IPS-18c (cell line): ENCODE measurements at regions not wholly inside any gene's neighbourhood (a gene's known extent, or its start where the extent isn't known, plus 50 kb on each side); places are given as distances from the start of the nearest gene placed in this dataset.
"Not testable (repeated sequence)": the region's sequence is repeated elsewhere in the genome, so short reads cannot be mapped to it uniquely, and the experiment has no call there.

Experiments
- H3K4me3 ChIP-seq: 2 replicates; pipeline ENCODE4 v1.7.0; 2013; ENCODE audit warnings: low read depth, mild to moderate bottlenecking, low read length, moderate library complexity; ENCODE audit not compliant: insufficient read depth
- H3K9me3 ChIP-seq: one replicate; pipeline ENCODE4 v1.6.1; 2013; ENCODE audit warnings: mild to moderate bottlenecking, low read length, moderate library complexity; ENCODE audit not compliant: control insufficient read depth, insufficient read depth

DNA sequence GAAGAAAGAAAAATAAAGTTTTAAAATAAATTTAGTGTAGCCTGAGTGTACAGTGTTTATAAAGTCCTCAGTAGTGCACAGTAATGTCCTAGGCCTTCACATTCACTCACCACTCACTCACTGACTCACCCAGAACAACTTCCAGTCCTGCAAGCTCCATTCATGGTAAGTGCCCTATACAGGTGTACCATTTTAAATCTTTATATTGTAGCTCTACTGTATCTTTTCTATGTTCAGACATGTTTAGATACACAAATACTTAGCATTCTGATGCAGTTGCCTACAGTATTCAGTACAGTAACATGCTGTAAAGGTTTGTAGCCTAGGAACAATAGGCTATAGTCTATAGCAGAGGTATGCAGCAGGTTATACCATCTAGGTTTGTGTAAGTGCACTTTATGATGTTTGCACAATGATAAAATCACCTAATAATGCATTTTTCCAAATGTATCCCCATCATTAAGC lies 73.6 kb upstream of the BCAR3 start:
- not testable (repeated sequence) for H3K4me3 ChIP-seq

DNA sequence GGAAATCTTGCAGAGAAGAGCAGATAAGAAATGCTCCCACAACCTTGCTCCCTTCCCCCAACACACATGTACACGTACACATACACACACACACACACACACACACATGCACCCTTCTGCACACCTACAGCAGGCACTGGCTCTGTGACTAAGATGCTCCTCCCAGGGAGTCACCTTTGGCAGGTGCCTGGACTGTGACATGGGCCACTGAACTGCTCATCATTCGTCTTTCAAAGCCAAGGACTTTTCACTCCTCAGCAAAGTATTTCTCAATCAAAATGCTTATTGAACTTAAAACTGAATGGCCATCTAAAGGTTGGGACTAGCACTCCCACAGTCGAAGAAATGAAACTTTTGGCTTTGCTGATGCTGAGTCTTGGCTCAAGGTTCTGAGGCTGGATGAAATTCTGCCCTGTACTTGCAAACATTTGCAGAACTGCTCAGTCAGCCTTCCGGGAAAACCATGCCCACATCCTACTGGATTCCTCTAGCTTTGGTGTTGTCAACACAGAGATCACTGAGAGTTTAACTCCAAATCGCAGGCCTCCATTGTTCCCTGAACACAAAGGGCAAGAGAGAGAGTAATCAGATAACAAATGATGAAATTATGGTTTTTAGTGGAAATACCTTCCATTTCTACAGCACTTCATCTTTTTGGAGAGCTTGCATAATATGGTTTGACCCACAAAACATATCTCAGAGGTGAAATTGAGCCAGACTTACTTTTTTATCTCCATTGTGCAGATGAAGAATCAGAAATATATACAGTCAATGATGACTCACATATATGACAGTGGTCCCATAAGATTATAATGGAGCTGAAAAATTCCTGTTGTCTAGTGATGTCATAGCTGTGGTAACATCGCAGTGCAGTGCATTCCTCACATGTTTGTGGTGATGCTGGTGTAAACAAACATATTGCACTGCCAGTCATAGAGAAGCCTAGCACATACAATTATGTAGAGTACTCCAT lies 72.4 kb upstream of the BCAR3 start:
- Histone ChIP-seq H3K9me3 (no peaks in the 10 kb centered on the region), H3K4me3 (no peak overlapping the region)

More for the DNA sequence above, 73.6 kb upstream of the BCAR3 start:
- not testable (repeated sequence) for H3K9me3 ChIP-seq

- H3K9me3 ChIP-seq = no peaks in the 10 kb centered on the region
- H3K4me3 ChIP-seq = no peak overlapping the region
These were observed 70.0 kb upstream of the BCAR3 start for GRCh38 chr1:93751377-93752250.

DNA sequence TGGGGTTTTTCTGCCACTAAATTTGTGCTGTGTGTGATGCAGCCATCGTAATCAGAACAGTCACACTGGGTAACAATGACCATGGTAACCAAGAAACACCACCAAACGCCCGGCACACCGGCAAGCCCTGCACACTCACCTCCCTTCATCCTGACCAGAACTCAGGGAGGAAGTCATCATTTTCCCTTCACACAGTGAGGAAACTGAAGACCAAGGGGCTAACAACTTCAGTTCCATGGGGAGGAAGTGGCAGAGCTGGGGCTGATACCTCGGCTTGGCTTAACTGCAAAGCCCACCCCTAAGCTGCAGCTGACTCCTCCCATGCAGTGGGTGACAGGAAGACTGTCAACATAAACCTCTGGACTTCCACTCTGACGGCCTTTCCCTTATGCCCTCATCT lies 69.3 kb upstream of the BCAR3 start:
- no peak overlapping the region for H3K4me3 ChIP-seq
- H3K9me3 ChIP-seq = no peaks in the 10 kb centered on the region

- no peak overlapping the region for H3K4me3 ChIP-seq
- H3K9me3 ChIP-seq = no peaks in the 10 kb centered on the region
These were observed 68.3 kb upstream of the BCAR3 start for GRCh38 chr1:93749894-93750301.

DNA sequence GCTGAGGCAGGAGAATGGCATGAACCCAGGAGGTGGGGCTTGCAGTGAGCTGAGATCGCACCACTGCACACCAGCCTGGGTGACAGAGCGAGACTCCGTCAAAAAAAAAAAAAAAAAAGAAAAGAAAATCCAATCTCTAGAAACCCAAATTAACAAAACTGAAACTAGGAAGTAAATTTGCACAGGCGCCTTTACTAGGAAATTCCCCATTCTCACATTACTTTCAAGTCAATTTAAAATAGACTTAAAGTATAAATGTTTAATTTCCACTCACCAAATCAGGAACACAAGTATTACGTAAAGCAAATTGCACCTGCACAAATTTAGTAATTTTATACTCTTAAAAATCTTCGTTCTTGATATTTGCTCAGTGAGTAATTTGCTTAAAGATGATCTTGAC lies 67.8 kb upstream of the BCAR3 start:
- no peaks in the 10 kb centered on the region for H3K9me3 ChIP-seq

DNA sequence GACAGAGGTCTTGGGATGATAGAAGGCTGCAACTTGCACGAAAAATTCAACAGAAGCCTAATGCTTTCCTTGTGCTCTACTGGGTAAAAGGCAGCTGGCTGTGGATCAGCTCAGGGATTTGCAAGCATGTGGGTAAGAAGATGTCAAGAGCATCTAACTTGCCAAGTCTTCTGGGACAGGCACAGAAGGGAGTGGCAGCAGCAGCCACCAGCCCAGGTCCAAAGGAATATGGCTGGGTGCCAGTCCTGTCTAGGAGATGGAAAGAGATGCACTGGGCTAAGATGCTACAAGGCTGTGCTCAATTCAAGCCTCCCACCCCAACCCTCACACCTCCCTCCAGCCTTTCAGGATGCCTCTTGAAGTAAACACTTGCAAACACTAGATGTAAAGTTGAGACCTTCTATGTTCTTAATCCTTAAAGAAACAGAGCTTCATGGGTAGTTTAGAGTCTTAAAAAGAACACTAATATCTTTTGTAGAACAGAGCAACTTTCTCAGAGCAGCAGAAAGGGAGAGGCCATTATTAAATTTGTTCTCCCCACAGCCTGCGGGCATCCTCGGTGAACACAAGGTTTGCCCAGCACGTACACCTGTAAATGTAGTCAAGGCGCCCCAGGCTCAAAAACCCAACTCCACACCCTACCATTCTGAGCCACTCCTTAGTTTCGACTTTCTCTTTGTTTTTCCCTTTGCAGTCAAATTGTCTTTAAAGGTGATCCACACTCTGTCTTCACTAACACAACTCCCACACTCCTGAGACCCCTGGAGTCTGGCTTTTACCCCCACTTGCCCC lies 64.6 kb upstream of the BCAR3 start:
- no peaks in the 10 kb centered on the region for H3K9me3 ChIP-seq
- no peak overlapping the region for H3K4me3 ChIP-seq

More for the DNA sequence above, 67.8 kb upstream of the BCAR3 start:
- no peak overlapping the region for H3K4me3 ChIP-seq

- Histone ChIP-seq H3K9me3 (no peaks in the 10 kb centered on the region), H3K4me3 (no peak overlapping the region)
These were observed 62.8 kb upstream of the BCAR3 start for GRCh38 chr1:93744299-93744988.

- no peak overlapping the region for H3K4me3 ChIP-seq
These were observed 61.8 kb upstream of the BCAR3 start for GRCh38 chr1:93743465-93743864.

DNA sequence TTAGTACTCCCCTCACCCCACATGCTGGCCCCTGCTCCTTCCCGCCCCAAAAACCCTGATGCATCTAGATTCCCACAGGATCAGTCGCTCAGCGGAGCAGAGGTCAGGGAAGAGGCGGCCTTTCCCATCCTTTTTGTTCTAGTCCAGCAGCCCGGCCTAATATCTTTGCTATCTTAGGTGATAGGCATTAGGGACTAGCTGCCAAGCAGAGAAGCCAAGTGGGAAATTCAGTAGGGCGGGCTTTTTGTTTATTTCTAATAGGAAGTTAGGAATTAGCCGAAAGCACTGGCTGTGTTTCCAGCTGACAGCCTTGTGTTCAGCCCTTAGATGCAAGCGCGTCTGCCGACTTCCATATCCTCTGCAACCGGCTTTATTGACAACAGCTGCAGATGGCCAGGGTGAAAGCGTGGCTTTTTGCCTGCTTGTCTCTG lies 59.0 kb upstream of the BCAR3 start:
- Histone ChIP-seq H3K4me3 (no peak overlapping the region), H3K9me3 (no peaks in the 10 kb centered on the region)

More at GRCh38 chr1:93743465-93743864, 61.8 kb upstream of the BCAR3 start:
- no peaks in the 10 kb centered on the region for H3K9me3 ChIP-seq

- Histone ChIP-seq H3K9me3 (no peaks in the 10 kb centered on the region), H3K4me3 (no peak overlapping the region)
These were observed 58.5 kb upstream of the BCAR3 start for GRCh38 chr1:93740157-93740556.

DNA sequence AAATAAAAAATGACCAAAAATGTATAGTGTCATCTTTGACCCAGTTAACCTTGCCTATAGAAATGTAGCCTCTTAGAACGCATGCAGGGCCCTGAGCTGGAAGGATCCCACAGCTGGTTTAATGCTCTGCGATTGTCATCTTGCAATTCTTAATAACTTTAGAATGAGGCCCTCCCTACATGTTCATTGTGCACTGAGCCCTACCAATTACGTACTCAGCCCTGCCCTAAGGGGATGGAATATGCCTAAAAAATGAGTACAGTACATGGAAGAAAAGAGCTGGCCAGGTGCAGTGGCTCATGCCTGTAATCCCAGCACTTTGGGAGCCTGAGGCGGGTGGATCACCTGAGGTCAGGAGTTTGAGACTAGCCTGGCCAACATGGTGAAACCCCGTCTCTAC lies 57.8 kb upstream of the BCAR3 start:
- Histone ChIP-seq H3K9me3 (no peaks in the 10 kb centered on the region), H3K4me3 (no peak overlapping the region)

GRCh38 chr1:93738926-93739325 lies 57.3 kb upstream of the BCAR3 start:
- H3K9me3 ChIP-seq = no peaks in the 10 kb centered on the region
- no peak overlapping the region for H3K4me3 ChIP-seq

- Histone ChIP-seq H3K4me3 (no peak overlapping the region), H3K9me3 (no peaks in the 10 kb centered on the region)
These were observed 56.5 kb upstream of the BCAR3 start for GRCh38 chr1:93738075-93738622.

GRCh38 chr1:93735722-93736121 lies 54.1 kb upstream of the BCAR3 start:
- no peaks in the 10 kb centered on the region for H3K9me3 ChIP-seq

DNA sequence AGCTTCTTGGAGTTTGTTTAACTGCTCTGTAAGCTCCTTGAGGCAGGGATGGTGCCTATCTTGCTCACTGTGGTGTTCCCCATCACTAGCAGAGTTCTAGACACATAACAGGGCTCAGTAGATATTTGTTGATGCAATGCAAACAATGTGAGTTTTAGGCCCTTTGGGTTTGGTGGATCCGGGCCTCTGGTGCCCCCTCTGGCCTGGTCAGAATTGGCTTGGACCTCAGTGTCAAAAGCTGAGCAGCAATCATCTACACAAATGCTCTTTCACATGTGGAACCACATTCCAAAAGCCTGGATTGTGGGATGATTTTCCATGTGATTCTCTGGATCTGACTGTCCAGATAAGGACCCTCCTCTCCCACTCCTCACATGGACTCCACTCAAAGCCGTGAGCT lies 53.4 kb upstream of the BCAR3 start:
- no peak overlapping the region for H3K4me3 ChIP-seq
- H3K9me3 ChIP-seq = no peaks in the 10 kb centered on the region

More at GRCh38 chr1:93735722-93736121, 54.1 kb upstream of the BCAR3 start:
- no peak overlapping the region for H3K4me3 ChIP-seq
